GM21619 (cell line): ENCODE measurements at regions not wholly inside any gene's neighbourhood (a gene's known extent, or its start where the extent isn't known, plus 50 kb on each side); places are given as distances from the start of the nearest gene placed in this dataset.

Source experiments
- ATAC-seq: cut with Tn5 transposase; IDR thresholded peaks from one replicate; pipeline ENCODE4 v1.9.1; 2021; ENCODE audit not compliant: unreplicated experiment

DNA sequence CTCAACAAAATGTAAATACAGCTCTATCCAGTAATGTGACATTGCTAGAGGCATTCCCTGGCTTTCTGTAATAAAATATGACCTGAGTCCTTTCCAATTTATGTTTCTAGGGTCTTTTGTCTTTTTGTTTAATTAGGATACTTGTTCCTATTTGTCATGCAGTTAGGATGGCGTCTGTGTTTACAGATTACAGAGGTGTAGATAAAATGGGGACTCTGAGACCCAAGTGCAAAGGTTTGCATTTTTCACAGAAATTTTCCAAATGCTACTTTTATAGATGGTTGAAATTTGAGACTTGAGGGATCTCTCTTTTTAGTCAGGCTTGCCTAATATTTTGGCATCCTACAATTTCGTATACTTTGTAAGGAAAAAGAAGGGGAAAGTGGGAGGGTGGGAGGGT, 332.4 kb downstream of the PTEN start:
- no peak for ATAC-seq

DNA sequence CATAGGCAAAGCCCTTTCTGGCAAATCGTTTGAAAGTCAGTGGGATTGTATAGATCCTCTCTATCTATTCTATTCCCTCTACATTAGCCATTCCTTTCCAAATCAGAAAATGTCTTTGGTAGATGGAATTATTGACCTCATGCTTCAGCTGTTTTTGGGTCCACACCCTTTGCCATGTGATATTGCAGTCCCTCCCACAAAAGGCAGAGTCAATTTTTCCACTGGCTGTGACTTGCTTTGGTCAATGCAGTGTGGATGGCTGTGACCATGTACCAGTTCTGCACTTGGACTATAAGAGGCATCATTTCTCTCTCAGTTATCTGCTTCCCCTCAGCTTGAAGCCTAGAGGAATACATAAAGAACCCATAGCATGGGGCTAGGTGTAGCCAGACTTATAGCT, 332.9 kb downstream of the PTEN start:
- ATAC-seq: no peak

DNA sequence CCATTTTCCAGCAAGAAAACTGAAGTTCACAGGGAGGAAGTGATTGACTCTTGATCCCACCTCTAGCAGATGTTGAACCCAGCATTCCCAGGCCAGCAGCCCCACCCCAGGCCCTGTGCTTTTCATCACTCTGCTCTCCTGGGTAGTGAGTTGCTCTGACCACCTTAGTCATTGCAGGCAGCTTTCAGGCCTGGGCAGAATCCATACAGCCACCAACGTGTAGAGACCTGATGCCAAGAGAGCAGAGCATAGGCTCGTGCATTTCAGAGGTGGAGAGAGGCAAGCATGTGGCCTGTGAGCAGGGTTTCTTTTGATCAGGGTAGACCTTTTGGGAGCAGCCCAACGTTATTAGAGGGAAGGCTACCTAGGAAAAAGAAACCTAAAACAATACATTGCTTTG, 334.6 kb downstream of the PTEN start:
- ATAC-seq: no peak

DNA sequence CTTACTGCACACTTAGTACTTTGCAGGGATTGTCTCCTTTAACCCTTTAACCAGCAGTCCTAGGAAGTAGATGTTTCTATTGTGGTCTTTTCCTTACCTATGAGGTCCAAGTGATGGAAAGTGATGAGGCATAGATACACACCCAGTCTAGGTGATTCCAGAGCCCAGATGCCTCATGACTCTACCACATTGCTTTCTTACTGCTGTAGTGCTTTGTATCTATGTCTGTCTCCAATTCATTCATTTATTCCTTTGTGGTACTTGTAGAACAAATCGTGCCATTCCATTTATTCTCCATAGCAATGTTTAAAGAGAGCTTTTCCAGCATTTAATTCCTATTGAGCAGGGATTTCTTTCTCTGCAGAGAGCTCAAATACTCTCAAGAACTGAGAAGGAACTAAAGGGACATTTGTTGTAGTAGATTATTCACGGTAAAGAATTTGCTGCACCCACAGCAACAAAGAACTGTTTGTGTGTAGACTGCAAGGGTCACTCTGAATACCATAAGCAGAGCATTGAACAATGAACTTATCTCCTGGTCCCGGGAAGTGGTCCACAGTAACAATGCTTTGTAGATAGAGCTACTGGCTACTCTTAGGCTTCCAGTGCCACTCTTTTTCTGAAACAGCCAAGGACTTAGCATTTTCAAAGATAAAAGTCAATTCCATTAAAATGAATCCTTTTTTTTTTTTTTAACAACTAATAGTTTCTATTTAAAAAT, 337.0 kb downstream of the PTEN start:
- ATAC-seq: no peak

DNA sequence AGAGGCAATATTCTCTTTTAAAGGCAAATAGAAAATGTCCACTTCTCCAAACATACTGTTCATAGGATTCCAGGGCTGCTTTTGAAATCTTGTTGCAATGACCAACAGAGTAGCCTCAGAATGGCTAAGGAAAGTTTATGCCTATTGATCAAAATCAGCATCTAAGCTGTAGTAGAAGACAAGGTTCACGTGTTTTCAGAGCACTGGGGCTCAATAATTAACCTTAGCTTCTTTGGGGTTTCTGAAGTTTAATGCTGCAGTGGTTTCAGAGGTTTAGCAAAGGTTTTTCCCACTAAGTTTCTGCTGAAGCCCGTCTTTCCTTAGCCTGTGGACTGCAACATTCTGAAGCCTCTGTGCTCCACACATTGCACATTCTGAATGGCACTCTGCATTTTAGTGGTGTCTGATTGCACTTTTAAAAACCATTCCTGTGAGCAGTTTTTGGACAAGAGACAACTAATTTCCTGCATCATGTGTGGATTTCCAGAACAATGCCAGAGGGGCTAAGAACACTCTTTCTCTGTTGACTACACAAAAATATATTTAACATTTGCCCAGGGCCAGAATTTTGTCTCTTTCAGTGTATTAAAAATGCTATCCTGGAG, 342.5 kb downstream of the PTEN start:
- peak; percentile 65 for ATAC-seq

DNA sequence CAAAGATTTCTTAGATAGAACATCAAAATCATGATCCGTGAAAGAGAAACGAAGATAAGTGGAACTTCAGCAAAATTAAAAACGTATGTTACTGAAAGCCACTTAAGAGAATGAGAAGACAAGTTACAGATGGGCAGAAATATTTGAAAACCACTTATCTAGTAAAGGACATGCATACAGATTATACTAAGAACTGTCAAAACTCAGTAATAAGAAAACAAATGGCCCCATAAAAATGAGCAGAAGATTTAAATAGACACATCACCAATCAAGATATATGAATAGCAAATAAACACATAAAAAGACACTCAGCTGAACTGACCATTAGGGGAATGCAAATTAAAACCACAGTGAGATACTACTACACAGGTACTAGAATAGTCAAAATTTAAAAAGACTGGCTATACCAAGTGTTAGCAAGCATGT, 343.7 kb downstream of the PTEN start:
- ATAC-seq: no peak

DNA sequence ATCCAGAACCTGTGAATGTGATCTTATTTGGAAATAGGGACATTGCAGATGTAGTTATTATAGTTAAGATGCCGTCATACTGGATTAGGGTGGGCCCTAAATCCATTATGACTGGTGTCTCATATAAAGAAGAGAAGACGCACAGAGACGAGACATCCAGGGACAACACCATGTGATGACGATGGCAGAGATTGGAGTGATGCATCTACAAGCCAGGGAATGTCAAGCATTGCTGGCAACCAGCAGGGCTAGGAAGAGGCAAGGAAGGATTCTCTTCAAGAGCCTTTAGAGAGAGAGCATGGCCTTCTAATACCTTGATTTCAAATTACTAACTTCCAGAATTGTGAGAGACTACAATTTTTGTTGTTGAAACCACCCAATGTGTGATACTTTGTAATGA, 345.8 kb downstream of the PTEN start:
- no peak for ATAC-seq

DNA sequence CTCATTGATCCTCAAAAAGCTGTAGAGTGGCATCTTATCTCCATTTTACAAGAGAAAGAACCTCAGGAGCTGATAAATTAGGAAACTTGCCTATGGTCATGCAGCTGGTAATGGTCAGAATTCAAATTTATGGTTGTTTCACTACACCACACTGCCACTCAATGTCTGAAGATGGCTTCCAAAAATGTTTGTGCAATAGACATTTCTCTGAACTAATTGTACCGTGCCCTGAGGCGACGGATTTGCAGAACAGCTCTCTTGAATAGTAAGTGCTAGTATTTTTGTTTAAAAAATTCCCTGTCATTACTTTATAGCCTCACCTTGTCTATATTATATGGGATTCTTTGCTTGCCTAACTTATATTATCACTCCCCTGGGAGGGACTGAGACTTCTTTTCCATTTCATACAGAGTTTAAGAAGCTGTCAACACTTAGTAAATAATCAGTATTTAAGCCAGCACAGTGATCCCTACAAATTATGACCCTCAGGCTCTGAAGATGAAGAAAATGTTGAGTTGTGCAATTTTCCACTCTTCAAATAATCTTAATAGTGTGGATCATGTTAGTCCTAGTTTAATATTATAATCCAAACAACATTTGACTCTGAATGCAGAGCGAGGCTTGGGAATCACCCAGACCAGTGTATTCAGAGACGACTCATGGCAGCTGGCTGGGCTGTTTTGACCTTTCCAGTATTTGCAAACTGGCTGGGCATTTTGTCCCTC, 346.6 kb downstream of the PTEN start:
- ATAC-seq: no peak

DNA sequence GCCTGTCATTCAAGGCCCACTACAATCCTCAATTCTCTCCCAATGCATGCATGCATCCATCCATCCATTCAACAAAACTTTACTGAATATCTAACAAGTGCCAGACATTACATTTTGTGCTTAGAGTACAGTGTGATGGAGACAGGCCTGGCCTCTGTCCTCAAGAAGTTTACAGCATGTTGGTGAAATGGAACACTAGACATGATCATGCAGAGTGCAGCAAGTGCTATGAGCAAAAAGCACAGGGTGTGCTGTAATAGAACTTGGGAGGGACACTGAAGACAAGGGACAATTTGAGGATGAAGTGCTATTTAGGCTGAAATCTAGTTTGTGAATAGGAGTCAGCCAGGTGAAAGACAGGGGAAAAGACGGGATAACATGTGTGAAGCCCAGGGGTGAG, 347.8 kb downstream of the PTEN start:
- no peak for ATAC-seq

DNA sequence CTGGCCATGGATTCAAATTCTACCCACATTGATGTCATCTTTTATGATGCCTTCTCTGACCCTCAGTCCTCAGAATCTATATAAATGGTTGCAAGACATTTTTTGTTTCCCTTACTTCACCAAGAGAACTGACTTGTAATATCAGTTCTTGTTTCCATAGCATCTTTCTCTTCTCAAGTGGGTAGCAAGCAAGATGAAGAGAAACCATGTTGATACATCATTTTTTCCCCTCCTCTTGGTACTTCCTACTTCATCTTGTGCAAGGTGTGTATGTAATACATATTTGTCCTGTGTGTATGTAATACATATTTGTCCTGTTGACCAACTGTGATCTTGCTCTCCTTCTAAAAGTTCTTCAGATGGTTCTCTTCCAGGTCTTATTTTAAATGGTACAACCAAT, 348.6 kb downstream of the PTEN start:
- ATAC-seq: no peak

DNA sequence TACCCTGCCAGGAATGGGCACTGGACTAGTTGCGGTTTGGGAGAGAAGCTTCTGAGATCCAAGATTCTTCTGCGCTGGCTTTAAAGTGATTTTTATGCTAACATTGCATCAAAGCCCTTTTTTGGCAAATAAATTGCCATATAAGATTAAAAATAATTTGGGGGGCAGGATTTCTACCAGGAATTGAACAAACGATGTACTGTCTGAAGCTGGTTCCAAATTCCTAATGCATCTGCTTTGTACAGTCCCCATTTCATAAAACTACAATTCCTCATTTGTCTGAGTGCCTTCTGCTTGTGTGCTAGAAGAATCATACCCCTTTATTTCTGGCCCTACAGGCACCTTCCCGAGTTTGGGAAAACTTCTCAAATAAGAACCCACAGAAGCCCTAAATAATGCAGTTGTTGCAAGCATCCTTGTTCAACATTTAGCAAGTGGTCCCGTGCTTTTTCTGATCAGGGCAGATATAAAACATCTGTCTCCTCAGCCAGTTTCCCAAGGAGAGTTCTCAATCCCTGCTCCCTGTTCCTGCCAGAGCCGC, 349.7 kb downstream of the PTEN start:
- no peak for ATAC-seq

DNA sequence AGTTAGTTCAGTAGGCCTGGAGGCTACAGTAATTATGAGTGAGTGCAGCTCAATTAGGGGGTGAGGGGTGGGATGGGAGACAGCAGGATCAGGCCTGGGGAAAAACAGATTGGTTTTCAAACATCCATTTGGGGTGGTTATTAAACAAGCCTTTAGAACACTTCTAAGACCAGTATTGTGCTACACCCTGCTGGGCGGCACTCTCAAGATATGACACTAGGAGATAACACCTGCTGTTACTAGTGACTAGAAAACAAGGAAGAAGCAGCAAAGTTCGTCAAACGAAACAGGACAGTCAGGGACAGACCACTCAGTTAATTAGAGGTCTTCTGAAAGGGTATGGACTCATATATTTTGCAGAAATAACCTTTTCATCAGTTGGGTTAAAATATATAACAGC, 353.6 kb downstream of the PTEN start:
- ATAC-seq: peak; percentile 54

DNA sequence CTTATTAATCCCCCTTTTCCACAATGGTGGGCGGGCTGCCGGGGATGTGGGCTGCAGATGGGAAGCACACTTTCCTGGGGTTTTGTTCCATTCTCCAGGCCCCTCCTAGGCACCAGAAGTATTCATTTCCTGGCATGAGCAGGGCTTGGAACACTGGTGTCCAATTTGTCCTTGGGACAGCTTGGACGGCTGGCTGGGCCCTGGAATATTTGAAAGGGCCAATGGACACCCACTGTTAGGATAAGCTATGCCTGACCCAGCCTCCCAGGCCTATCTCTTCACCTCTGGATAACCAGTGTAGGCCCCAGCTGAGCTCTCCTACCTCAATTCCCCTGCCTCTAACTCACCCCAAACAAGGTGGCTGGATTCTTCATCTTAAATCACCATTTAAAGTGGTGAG, 354.9 kb downstream of the PTEN start:
- ATAC-seq: no peak

DNA sequence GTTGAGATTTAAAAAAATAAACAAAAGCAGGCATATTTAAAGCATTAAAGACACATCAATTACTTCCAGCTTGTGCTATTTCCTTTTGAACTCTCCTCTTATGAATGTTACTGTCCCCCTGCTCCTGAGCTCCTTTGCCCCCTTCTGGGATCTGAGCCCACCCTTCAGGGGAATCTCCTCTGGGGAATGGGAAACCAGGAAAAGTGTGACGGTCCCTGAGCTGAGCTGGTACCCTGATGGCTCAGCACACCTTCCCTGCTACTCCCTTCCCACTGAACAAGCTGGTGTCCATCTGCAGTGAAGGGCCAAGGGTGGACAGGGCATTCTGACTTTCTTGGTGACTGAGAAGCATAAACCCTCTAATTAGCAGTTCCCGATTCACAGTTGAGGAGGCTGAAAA, 356.3 kb downstream of the PTEN start:
- no peak for ATAC-seq

DNA sequence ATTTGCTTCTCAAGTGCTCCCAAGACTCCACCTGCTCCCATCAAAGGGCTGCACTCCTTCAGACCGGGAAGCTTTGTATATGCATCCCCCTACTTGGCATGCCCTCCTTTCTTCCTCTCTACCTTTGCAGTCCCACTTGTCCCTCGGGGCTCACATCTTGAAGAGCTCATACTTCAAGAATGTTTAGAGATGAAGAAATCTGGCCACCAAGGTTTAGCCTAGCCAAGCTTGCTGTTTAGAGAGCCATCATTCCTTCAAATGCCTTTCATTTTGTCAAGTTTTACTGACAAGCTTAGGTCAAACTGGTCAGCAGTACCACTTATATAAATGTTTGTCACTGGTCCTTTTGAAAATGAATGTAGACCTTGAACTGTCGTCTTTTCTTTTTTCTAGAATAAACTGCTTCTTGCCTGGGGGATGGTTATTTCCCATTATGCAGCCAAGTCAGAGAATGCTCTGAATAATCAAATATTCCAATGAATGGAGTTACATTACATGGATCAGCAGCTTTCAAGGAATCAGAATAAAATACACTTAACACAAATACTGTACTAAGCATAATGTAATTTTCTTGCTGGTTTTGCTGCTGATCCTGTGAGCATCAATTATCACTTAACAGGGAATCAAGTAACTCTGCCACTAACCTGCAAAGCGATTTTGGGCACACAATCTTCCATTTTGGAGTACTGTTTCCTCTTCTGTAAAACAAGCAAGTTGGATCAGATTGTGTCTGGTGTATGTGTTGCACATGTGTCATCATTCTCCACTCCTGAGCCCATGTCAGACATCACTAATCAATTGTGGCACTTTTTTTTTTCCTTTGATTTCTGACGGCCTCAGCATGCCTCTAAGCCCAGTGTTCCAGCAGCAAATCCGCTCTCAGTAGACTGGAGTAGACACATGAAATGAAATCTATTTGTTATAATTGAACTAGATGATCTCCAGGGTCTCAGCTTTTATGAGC, 357.9 kb downstream of the PTEN start:
- ATAC-seq: no peak

DNA sequence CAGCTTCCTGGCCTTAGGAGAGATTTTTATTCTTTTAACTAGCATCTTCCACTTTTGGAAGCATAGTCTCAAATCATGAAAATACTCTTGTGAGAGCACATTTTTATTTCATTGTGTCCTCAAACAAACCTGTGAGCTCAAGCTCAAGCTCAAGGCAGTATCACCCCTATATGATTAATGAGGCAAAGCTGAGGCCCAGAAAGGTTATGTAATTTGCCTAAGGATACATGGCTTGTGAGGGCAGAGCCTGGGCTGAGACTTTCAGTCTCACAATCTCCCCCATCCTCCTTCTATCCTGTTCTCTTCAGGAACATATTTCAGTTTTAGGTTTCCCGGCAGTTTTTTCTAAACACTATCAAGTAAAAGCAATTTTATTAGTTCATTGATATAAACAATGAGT, 359.5 kb downstream of the PTEN start:
- no peak for ATAC-seq
